Parathyroid adenoma (tissue), 2 donors: ENCODE measurements at regions not wholly inside any gene's neighbourhood (a gene's known extent, or its start where the extent isn't known, plus 50 kb on each side); places are given as distances from the start of the nearest gene placed in this dataset.

Experiments used
- H2AFZ ChIP-seq: fragments of 300-600 bp; sonication (generic); one replicate; pipeline ENCODE4 v1.7.0; 2017; ENCODE audit warnings: antibody characterized with exemption, mild to moderate bottlenecking
- H3K27ac ChIP-seq: fragments of 300-600 bp; sonication (generic); one replicate; pipeline ENCODE4 v1.7.0; 2017
- H3K27me3 ChIP-seq: fragments of 300-600 bp; sonication (generic); one replicate; pipeline ENCODE4 v1.7.0; 2017; ENCODE audit warnings: low read length; ENCODE audit not compliant: control insufficient read depth, insufficient read depth
- H3K36me3 ChIP-seq: fragments of 300-600 bp; sonication (generic); one replicate; pipeline ENCODE4 v1.7.0; 2017; ENCODE audit warnings: low read length; ENCODE audit not compliant: control insufficient read depth, insufficient read depth
- H3K4me1 ChIP-seq: fragments of 300-600 bp; sonication (generic); one replicate; pipeline ENCODE4 v1.7.0; 2017; ENCODE audit warnings: control low read depth
- H3K4me2 ChIP-seq: fragments of 300-600 bp; sonication (generic); one replicate; pipeline ENCODE4 v1.7.0; 2017; ENCODE audit warnings: low read length
- H3K4me3 ChIP-seq: fragments of 300-600 bp; sonication (generic); one replicate; pipeline ENCODE4 v1.7.0; 2017; ENCODE audit warnings: low read depth, low read length
- H3K79me2 ChIP-seq: fragments of 300-600 bp; sonication (generic); one replicate; pipeline ENCODE4 v1.7.0; 2017; ENCODE audit warnings: control low read depth
- H3K9ac ChIP-seq: fragments of 300-600 bp; sonication (generic); one replicate; pipeline ENCODE4 v1.7.0; 2017; ENCODE audit warnings: mild to moderate bottlenecking
- H3K9me3 ChIP-seq: fragments of 300-600 bp; sonication (generic); one replicate; pipeline ENCODE4 v1.7.0; 2017; ENCODE audit warnings: low read length; ENCODE audit not compliant: control insufficient read depth
- TF ChIP-seq, protein P1 (sequence below): fragments of 300-600 bp; sonication (generic); IDR thresholded peaks from one replicate; pipeline ENCODE4 v1.7.0; 2017; ENCODE audit warnings: antibody characterized with exemption, mild to moderate bottlenecking
- donor health status: primary hyperparathyroidism.

DNA sequence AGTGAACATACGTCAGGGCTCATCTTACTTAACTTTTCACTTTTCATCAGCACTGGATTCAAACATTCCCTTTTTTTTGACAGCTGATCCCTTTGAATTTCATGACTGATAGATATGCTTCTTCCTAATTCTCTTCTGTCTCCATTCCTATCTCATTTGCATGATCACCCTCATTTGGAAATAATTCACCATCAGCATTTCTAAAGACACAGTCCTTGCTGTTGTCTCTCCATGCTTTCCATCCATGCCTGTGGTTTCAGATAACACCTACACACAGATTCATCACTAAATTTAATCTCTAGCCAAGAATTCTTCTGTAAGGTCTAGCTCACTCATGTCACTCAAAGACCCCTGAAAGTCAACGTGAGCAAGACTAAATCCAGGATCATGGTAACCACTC is 228.4 kb upstream of the BTBD3 start:
- H3K9me3 ChIP-seq, result no peaks in the 10 kb centered on the region
- no peak overlapping the region for H2AFZ ChIP-seq
- H3K9ac ChIP-seq, result no peak overlapping the region
- H3K27me3 ChIP-seq, result no peaks in the 10 kb centered on the region
- H3K27ac ChIP-seq, result no peak overlapping the region
- TF ChIP-seq, protein P1, sequence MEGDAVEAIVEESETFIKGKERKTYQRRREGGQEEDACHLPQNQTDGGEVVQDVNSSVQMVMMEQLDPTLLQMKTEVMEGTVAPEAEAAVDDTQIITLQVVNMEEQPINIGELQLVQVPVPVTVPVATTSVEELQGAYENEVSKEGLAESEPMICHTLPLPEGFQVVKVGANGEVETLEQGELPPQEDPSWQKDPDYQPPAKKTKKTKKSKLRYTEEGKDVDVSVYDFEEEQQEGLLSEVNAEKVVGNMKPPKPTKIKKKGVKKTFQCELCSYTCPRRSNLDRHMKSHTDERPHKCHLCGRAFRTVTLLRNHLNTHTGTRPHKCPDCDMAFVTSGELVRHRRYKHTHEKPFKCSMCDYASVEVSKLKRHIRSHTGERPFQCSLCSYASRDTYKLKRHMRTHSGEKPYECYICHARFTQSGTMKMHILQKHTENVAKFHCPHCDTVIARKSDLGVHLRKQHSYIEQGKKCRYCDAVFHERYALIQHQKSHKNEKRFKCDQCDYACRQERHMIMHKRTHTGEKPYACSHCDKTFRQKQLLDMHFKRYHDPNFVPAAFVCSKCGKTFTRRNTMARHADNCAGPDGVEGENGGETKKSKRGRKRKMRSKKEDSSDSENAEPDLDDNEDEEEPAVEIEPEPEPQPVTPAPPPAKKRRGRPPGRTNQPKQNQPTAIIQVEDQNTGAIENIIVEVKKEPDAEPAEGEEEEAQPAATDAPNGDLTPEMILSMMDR, result no peak
- H3K79me2 ChIP-seq, result no peaks in the 10 kb centered on the region
- H3K36me3 ChIP-seq, result no peaks in the 10 kb centered on the region
- H3K4me3 ChIP-seq, result no peak overlapping the region
- no peak overlapping the region for H3K4me2 ChIP-seq
- H3K4me1 ChIP-seq, result no peaks in the 10 kb centered on the region

DNA sequence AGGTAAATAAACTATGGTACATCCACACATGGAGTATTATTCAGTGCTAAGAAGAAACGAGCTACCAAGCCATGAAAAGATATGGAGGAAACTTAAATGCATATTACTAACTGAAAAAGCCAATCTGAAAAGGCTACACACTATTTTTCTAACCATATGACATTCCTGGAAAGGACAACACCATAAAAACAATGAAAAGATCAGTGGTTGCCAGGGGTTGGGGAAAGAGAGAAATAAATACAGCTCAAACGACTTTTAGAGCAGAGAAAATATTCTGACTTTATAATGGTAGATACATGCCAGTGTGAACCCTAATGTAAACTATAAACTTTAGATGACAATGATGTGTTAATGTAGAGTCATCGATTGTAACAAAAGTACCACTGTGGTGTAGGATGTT is 225.9 kb upstream of the BTBD3 start:
- no peak overlapping the region for H3K4me3 ChIP-seq
- no peak overlapping the region for H3K4me2 ChIP-seq
- H3K36me3 ChIP-seq, result no peaks in the 10 kb centered on the region
- H3K79me2 ChIP-seq, result no peaks in the 10 kb centered on the region
- H3K4me1 ChIP-seq, result no peaks in the 10 kb centered on the region
- no peak overlapping the region for H2AFZ ChIP-seq
- H3K27me3 ChIP-seq, result no peaks in the 10 kb centered on the region
- no peaks in the 10 kb centered on the region for H3K9me3 ChIP-seq
- H3K27ac ChIP-seq, result no peak overlapping the region
- TF ChIP-seq, protein P1, result no peak
- H3K9ac ChIP-seq, result no peak overlapping the region

DNA sequence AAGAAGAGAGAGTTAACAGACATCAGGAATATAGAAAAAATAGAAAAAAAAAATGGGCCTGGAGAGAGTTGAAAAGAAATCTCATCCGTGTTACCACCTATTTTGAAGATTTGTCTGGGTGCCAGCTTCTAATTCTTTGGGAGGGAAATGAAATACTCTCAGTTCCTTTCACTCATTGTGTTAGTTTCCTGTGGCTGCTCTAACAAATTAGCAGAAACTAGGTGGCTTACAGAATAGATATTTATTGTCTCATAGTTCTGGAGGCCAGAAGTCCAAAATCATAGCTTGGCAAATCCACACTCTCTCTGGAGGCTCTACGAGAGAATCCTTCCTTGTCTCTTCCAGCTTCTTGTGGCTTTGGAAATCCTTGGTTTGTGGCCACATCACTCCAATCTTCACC is 225.1 kb upstream of the BTBD3 start:
- Histone ChIP-seq H3K9me3 (no peaks in the 10 kb centered on the region), H3K79me2 (no peaks in the 10 kb centered on the region), H3K9ac (no peak overlapping the region), H3K27ac (no peak overlapping the region), H3K36me3 (no peaks in the 10 kb centered on the region), H2AFZ (no peak overlapping the region), H3K4me3 (no peak overlapping the region), H3K4me2 (no peak overlapping the region), H3K27me3 (no peaks in the 10 kb centered on the region), H3K4me1 (no peaks in the 10 kb centered on the region)
- TF ChIP-seq, protein P1, result no peak

DNA sequence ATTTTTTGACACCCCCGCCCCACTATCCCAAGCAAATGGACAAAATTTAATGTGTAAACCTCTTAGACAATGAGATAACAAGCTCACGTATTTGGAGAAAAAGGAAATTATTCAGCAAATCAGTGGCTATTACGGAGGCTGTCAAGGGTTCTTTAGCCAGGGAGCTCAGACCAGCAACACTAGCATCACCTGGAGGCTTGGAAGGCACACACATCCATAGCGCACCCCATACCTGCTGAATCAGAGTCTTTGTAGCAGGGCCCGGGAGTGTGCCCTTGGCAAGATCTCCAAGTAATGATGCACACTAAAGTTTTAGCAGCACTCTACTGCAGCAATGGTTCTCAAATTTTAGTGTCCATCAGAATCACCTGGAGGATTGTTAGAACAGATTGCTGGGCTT is 223.2 kb upstream of the BTBD3 start:
- H3K79me2 ChIP-seq, result no peaks in the 10 kb centered on the region
- TF ChIP-seq, protein P1, result no peak
- no peak overlapping the region for H3K4me2 ChIP-seq
- no peaks in the 10 kb centered on the region for H3K27me3 ChIP-seq
- peaks cover 3% of the 10 kb centered on the region for H3K9me3 ChIP-seq
- no peaks in the 10 kb centered on the region for H3K4me1 ChIP-seq
- no peak overlapping the region for H3K27ac ChIP-seq
- H2AFZ ChIP-seq, result no peak overlapping the region
- no peak overlapping the region for H3K9ac ChIP-seq
- no peaks in the 10 kb centered on the region for H3K36me3 ChIP-seq
- H3K4me3 ChIP-seq, result no peak overlapping the region

DNA sequence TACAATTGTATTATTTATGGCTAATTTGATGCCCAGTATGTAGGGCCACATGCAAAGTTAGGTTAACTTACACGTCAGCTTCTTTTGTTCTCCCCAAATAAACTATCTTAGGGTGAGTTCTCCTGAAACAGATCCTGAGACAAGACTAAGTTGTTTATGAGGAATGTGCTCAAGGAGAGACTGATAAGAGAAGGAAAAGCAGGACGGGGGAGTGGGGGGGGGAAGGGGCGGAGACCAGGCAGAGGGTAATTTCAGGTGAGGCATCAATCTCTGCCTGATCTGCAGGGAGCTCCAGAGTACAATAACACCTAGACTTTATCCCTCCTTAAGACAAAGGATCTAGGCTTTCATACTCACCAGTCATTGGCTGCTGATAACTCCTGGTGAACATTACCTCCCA is 220.6 kb upstream of the BTBD3 start:
- H3K4me2 ChIP-seq, result no peak overlapping the region
- H3K4me1 ChIP-seq, result no peaks in the 10 kb centered on the region
- H3K4me3 ChIP-seq, result no peak overlapping the region
- H3K27me3 ChIP-seq, result no peaks in the 10 kb centered on the region
- H3K36me3 ChIP-seq, result no peaks in the 10 kb centered on the region
- H3K27ac ChIP-seq, result no peak overlapping the region
- TF ChIP-seq, protein P1, result no peak
- no peaks in the 10 kb centered on the region for H3K79me2 ChIP-seq
- no peak overlapping the region for H3K9ac ChIP-seq
- H3K9me3 ChIP-seq, result peaks cover 3% of the 10 kb centered on the region
- no peak overlapping the region for H2AFZ ChIP-seq
